NT2/D1 (cell line): ENCODE measurements at regions not wholly inside any gene's neighbourhood (a gene's known extent, or its start where the extent isn't known, plus 50 kb on each side); places are given as distances from the start of the nearest gene placed in this dataset.

ENCODE experiments used
- SUZ12 ChIP-seq: IDR thresholded peaks from 2 replicates; pipeline ENCODE4 v1.6.1; 2011; ENCODE audit not compliant: insufficient read length, insufficient read depth; ENCODE audit errors: extremely low read depth
- YY1 ChIP-seq: IDR thresholded peaks from 2 replicates; pipeline ENCODE4 v1.6.1; 2011; ENCODE audit not compliant: insufficient read length, insufficient read depth

GRCh38 chr13:85441975-85442374, 357.2 kb downstream of the SLITRK6 start:
- TF ChIP-seq SUZ12 = no peak
- TF ChIP-seq YY1 = no peak
